A549 (cell line): ENCODE measurements at regions not wholly inside any gene's neighbourhood (a gene's known extent, or its start where the extent isn't known, plus 50 kb on each side); places are given as distances from the start of the nearest gene placed in this dataset.

Experiments
- ATAC-seq, 2 experiments: fragments of 200-7000 bp in 1 of 2; fragments of >200 bp in 1 of 2; cut with Nextera tagmentation in 1 of 2; cut with Tn5 transposase in 1 of 2; 3 replicates each; pipeline versions ENCODE4 v1.8.0 to v1.9.1; 2018 to 2020; ENCODE audit warnings: mild to moderate bottlenecking in 1 of 2, moderate library complexity in 1 of 2
- CTCF ChIA-PET: fragments of 300-600 bp; sonication (Branson Sonifier 250); formaldehyde crosslinking; extraction: SDS; loops from one replicate; lab custom pipeline; 2021; ENCODE audit warnings: antibody characterized with exemption, inconsistent platforms; lab: Yijun Ruan, JAX
- POLR2A ChIA-PET: fragments of 350-600 bp; formaldehyde crosslinking; extraction: SDS; loops from one replicate; lab custom pipeline; 2021; ENCODE audit warnings: antibody characterized with exemption, inconsistent platforms; lab: Yijun Ruan, JAX
- DNase-seq, 2 experiments: peaks; one replicate each; pipeline versions ENCODE4 v3.0.0 to v3.0.0-alpha.2; 2011 to 2016; ENCODE audit warnings: low read depth in 1 of 2, low spot score in 1 of 2
- FAIRE-seq: peaks from 2 replicates; lab custom pipeline; 2011; peaks lifted over from hg19 to GRCh38; lab: Jason Lieb, UNC
- H3K27ac ChIP-seq, 2 experiments: fragments of >200 bp; sonication (Bioruptor Twin); formaldehyde crosslinking; 3 replicates each; pipeline ENCODE4 v1.5.1; 2016 to 2017
- H3K4me1 ChIP-seq: fragments of >200 bp; sonication (Bioruptor Twin); formaldehyde crosslinking; 3 replicates; pipeline ENCODE4 v1.6.1; 2016
- H3K4me2 ChIP-seq: fragments of >200 bp; sonication (Bioruptor Twin); formaldehyde crosslinking; 3 replicates; pipeline ENCODE4 v1.6.1; 2016
- H3K4me3 ChIP-seq: fragments of >200 bp; sonication (Bioruptor Twin); formaldehyde crosslinking; 3 replicates; pipeline ENCODE4 v1.5.1; 2016
- H3K9me3 ChIP-seq: fragments of >200 bp; sonication (Bioruptor Twin); formaldehyde crosslinking; 3 replicates; pipeline ENCODE4 v1.6.1; 2016
- CHD4 ChIP-seq: fragments of 200-600 bp; sonication (generic); IDR thresholded peaks from 2 replicates; pipeline ENCODE4 v1.6.1; 2016; ENCODE audit warnings: antibody characterized with exemption, mild to moderate bottlenecking, borderline replicate concordance
- CTCF ChIP-seq: fragments of >200 bp; sonication (Bioruptor Twin); formaldehyde crosslinking; IDR thresholded peaks from 3 replicates; pipeline ENCODE4 v1.5.1; 2016
- ELK1 ChIP-seq: fragments of 150-350 bp; IDR thresholded peaks from 2 replicates; pipeline ENCODE4 v1.6.1; 2014; ENCODE audit warnings: low read depth, mild to moderate bottlenecking, low read length
- ESRRA ChIP-seq: fragments of 150-350 bp; IDR thresholded peaks from 2 replicates; pipeline ENCODE4 v1.6.1; 2014; ENCODE audit warnings: mild to moderate bottlenecking, low read length, borderline replicate concordance
- FOSB ChIP-seq: fragments of 250-450 bp; sonication (Bioruptor Pico); IDR thresholded peaks from 2 replicates; pipeline ENCODE4 v1.5.0; 2020; ENCODE audit warnings: mild to moderate bottlenecking, moderate library complexity
- FOSL2 ChIP-seq, 2 experiments: fragments of 450-650 bp in 1 of 2; fragments of >200 bp in 1 of 2; sonication (Bioruptor Twin) in 1 of 2; formaldehyde crosslinking; IDR thresholded peaks; 2 replicates each; pipeline versions ENCODE4 v1.5.0 to v1.6.1; 2016 to 2020; ENCODE audit warnings: mild to moderate bottlenecking in 1 of 2, moderate library complexity in 1 of 2
- FOXS1 ChIP-seq: fragments of 250-450 bp; sonication (Bioruptor Pico); IDR thresholded peaks from 2 replicates; pipeline ENCODE4 v1.5.0; 2020; ENCODE audit warnings: mild to moderate bottlenecking, moderate library complexity
- HDAC2 ChIP-seq: fragments of 200-600 bp; sonication (generic); IDR thresholded peaks from 2 replicates; pipeline ENCODE4 v1.6.1; 2016
- HOXA7 ChIP-seq: fragments of 250-450 bp; sonication (Bioruptor Pico); IDR thresholded peaks from 2 replicates; pipeline ENCODE4 v1.5.0; 2020; ENCODE audit warnings: mild to moderate bottlenecking, moderate library complexity
- HOXB13 ChIP-seq: fragments of 250-450 bp; sonication (Bioruptor Pico); IDR thresholded peaks from 2 replicates; pipeline ENCODE4 v1.5.0; 2020; ENCODE audit warnings: low read depth, mild to moderate bottlenecking, moderate library complexity
- HOXB5 ChIP-seq: fragments of 250-450 bp; sonication (Bioruptor Pico); IDR thresholded peaks from 2 replicates; pipeline ENCODE4 v1.5.0; 2020; ENCODE audit warnings: mild to moderate bottlenecking, moderate library complexity
- JUN ChIP-seq, 2 experiments: fragments of >200 bp; sonication (Bioruptor Twin); formaldehyde crosslinking; IDR thresholded peaks; 2 replicates in 1 of 2; 3 replicates in 1 of 2; pipeline ENCODE4 v1.6.1; 2016 to 2017
- KDM1A ChIP-seq: fragments of 200-600 bp; sonication (generic); IDR thresholded peaks from 2 replicates; pipeline ENCODE4 v1.6.1; 2016; ENCODE audit warnings: low read depth, mild to moderate bottlenecking
- KDM5A ChIP-seq: fragments of 200-600 bp; sonication (generic); IDR thresholded peaks from 2 replicates; pipeline ENCODE4 v1.6.1; 2016; ENCODE audit warnings: antibody characterized with exemption, mild to moderate bottlenecking
- MYC ChIP-seq: IDR thresholded peaks from 2 replicates; pipeline ENCODE4 v1.6.1; 2012; ENCODE audit warnings: mild to moderate bottlenecking, inconsistent platforms, low read length, improper control_type of control experiment, borderline replicate concordance
- PBX3 ChIP-seq: IDR thresholded peaks from 2 replicates; pipeline ENCODE4 v1.6.1; 2012
- RCOR1 ChIP-seq: fragments of 150-350 bp; IDR thresholded peaks from 2 replicates; pipeline ENCODE4 v1.6.1; 2014; ENCODE audit warnings: antibody characterized with exemption, low read length, low read depth
- RFX5 ChIP-seq: fragments of 450-650 bp; IDR thresholded peaks from 2 replicates; pipeline ENCODE4 v1.7.1; 2014; ENCODE audit warnings: antibody characterized with exemption, mild to moderate bottlenecking, moderate library complexity
- RNF2 ChIP-seq: fragments of 200-600 bp; sonication (generic); IDR thresholded peaks from 2 replicates; pipeline ENCODE4 v1.6.1; 2016; ENCODE audit warnings: low read depth, mild to moderate bottlenecking, antibody characterized with exemption, moderate library complexity, borderline replicate concordance
- SREBF2 ChIP-seq: fragments of 450-650 bp; IDR thresholded peaks from 2 replicates; pipeline ENCODE4 v1.6.1; 2014; ENCODE audit warnings: mild to moderate bottlenecking, moderate library complexity
- TFCP2L1 ChIP-seq: fragments of 250-450 bp; sonication (Bioruptor Pico); IDR thresholded peaks from 2 replicates; pipeline ENCODE4 v1.5.0; 2021; ENCODE audit warnings: mild to moderate bottlenecking
- TP53 ChIP-seq: fragments of 250-450 bp; sonication (Bioruptor Pico); IDR thresholded peaks from 2 replicates; pipeline ENCODE4 v1.5.0; 2021; ENCODE audit warnings: mild to moderate bottlenecking, moderate library complexity
- WGBS: methylation state at CpG from one replicate; pipeline ENCODE4 v1.1.6; 2017; ENCODE audit errors: missing lambda C conversion rate; 5-methylcytosine and 5-hydroxymethylcytosine counted together

- ChIA-PET CTCF (no interaction called here), POLR2A (no interaction called here)
- ATAC-seq = no peak
- H3K4me3 ChIP-seq = no peak overlapping the region
- H3K4me2 ChIP-seq = no peak overlapping the region
- H3K9me3 ChIP-seq = no peaks in the 10 kb centered on the region
- no peak for DNase-seq
- H3K4me1 ChIP-seq = no peaks in the 10 kb centered on the region
- no peak overlapping the region for H3K27ac ChIP-seq
- no peak for FAIRE-seq
- 29% methylated on average over 1 of the region's 1 CpG for WGBS
- TF ChIP-seq JUN (IDR thresholded peaks at IDR 0.05) = no peak
- TF ChIP-seq HOXB13 (CRISPR knock-in tag) = no peak
- no peak for TF ChIP-seq FOXS1 (CRISPR knock-in tag)
- no peak for TF ChIP-seq CTCF
- no peak for TF ChIP-seq HOXA7 (CRISPR knock-in tag)
- no peak for TF ChIP-seq RFX5
- TF ChIP-seq TP53 (CRISPR knock-in tag) = no peak
These were observed 184.1 kb downstream of the CCER1 start for GRCh38 chr12:90770861-90771260.

- CTCF ChIA-PET = no interaction called here
- no peaks in the 10 kb centered on the region; the same call in 2 of the 3 replicates for H3K9me3 ChIP-seq
- no peak for ATAC-seq
- no peak for FAIRE-seq
- 24% methylated on average over 1 of the region's 1 CpG for WGBS
- H3K4me2 ChIP-seq = no peak overlapping the region
- H3K4me1 ChIP-seq = no peaks in the 10 kb centered on the region
- no peak overlapping the region for H3K27ac ChIP-seq
- TF ChIP-seq RCOR1 (no peak), KDM5A (no peak), KDM1A (no peak), RNF2 (no peak), HOXB5 (CRISPR knock-in tag) (no peak), FOSB (no peak), HDAC2 (no peak), HOXA7 (CRISPR knock-in tag) (no peak), CHD4 (no peak), PBX3 (no peak), JUN (IDR thresholded peaks at IDR 0.05) (no peak), TFCP2L1 (no peak), MYC (no peak)
- DNase-seq = no peak
- no peak overlapping the region for H3K4me3 ChIP-seq
- POLR2A ChIA-PET = no interaction called here
These were observed 197.0 kb downstream of the CCER1 start for GRCh38 chr12:90757957-90758356.

GRCh38 chr12:90745211-90745610 lies 209.8 kb downstream of the CCER1 start:
- H3K4me1 ChIP-seq = no peaks in the 10 kb centered on the region
- CTCF ChIA-PET = no interaction called here
- ATAC-seq (no peak), DNase-seq (no peak), FAIRE-seq (no peak)
- no peaks in the 10 kb centered on the region for H3K9me3 ChIP-seq
- POLR2A ChIA-PET = no interaction called here
- no peak overlapping the region for H3K4me3 ChIP-seq
- no peak for TF ChIP-seq FOSL2 (IDR thresholded peaks at IDR 0.05)
- no peak for TF ChIP-seq FOSL2 (CRISPR knock-in tag; IDR thresholded peaks at IDR 0.05)
- no peak for TF ChIP-seq ESRRA
- no peak for TF ChIP-seq SREBF2
- TF ChIP-seq ELK1 = no peak
- no peak overlapping the region for H3K4me2 ChIP-seq
- no peak overlapping the region for H3K27ac ChIP-seq
- WGBS = 14% methylated on average over 1 of the region's 1 CpG
